CD8-positive, alpha-beta memory T cell (primary cell): ENCODE measurements at regions not wholly inside any gene's neighbourhood (a gene's known extent, or its start where the extent isn't known, plus 50 kb on each side); places are given as distances from the start of the nearest gene placed in this dataset.
"Not testable (repeated sequence)": the region's sequence is repeated elsewhere in the genome, so short reads cannot be mapped to it uniquely, and the experiment has no call there.

Experiments used
- CTCF ChIA-PET: fragments of 350-600 bp; sonication (Branson Sonifier 250); formaldehyde crosslinking; loops from one replicate; lab custom pipeline; 2021; ENCODE audit warnings: antibody characterized with exemption; lab: Charles Lee
- POLR2A ChIA-PET: fragments of 350-600 bp; sonication (Branson Sonifier 250); formaldehyde crosslinking; loops from one replicate; lab custom pipeline; 2021; ENCODE audit warnings: antibody characterized with exemption; lab: Charles Lee
- DNase-seq, 5 donors: peaks; one replicate each; pipeline versions ENCODE4 v3.0.0 to v3.0.0-alpha.2; 2020 to 2022; ENCODE audit warnings: mixed read lengths in 1 of 5
- H3K27ac ChIP-seq: one replicate; pipeline ENCODE4 v1.7.0; 2013; ENCODE audit warnings: low read depth, mild to moderate bottlenecking, low read length, moderate library complexity
- H3K27me3 ChIP-seq: 2 replicates; pipeline ENCODE4 v1.7.0; 2013; ENCODE audit warnings: low read length, mild to moderate bottlenecking; ENCODE audit not compliant: insufficient read depth, poor library complexity, severe bottlenecking
- H3K36me3 ChIP-seq: 2 replicates; pipeline ENCODE4 v1.7.0; 2013; ENCODE audit warnings: mild to moderate bottlenecking, low read length, moderate library complexity; ENCODE audit not compliant: insufficient read depth
- H3K4me1 ChIP-seq: 2 replicates; pipeline ENCODE4 v1.7.0; 2013; ENCODE audit warnings: mild to moderate bottlenecking, low read length, moderate library complexity; ENCODE audit not compliant: insufficient read depth
- H3K4me3 ChIP-seq: 2 replicates; pipeline ENCODE4 v1.7.0; 2013; ENCODE audit warnings: mild to moderate bottlenecking, low read length
- H3K9me3 ChIP-seq: 2 replicates; pipeline ENCODE4 v1.7.0; 2013; ENCODE audit warnings: mild to moderate bottlenecking, low read length
- H3K27ac Mint-ChIP-seq, 8 donors: one replicate each; pipeline ENCODE4 v1.8.0; 2020 to 2021; ENCODE audit warnings: mixed read lengths in 8 of 8, mild to moderate bottlenecking in 6 of 8, inconsistent platforms in 3 of 8, moderate library complexity in 3 of 8
- H3K27me3 Mint-ChIP-seq, 2 donors: one replicate each; pipeline ENCODE4 v1.8.0; 2020 to 2021; ENCODE audit warnings: mixed read lengths in 2 of 2, mild to moderate bottlenecking in 1 of 2, moderate library complexity in 1 of 2
- H3K36me3 Mint-ChIP-seq, 3 donors: one replicate each; pipeline ENCODE4 v1.8.0; 2020 to 2021; ENCODE audit warnings: mixed read lengths in 3 of 3, inconsistent platforms in 1 of 3, mild to moderate bottlenecking in 1 of 3
- H3K4me1 Mint-ChIP-seq, 3 donors: one replicate each; pipeline ENCODE4 v1.8.0; 2020 to 2021; ENCODE audit warnings: mixed read lengths in 3 of 3, inconsistent platforms in 1 of 3, mild to moderate bottlenecking in 1 of 3
- H3K4me3 Mint-ChIP-seq, 7 donors: one replicate each; pipeline ENCODE4 v1.8.0; 2020 to 2021; ENCODE audit warnings: mixed read lengths in 7 of 7, mild to moderate bottlenecking in 6 of 7, moderate library complexity in 4 of 7, inconsistent platforms in 2 of 7
- H3K9me3 Mint-ChIP-seq, 5 donors: one replicate each; pipeline ENCODE4 v1.8.0; 2020 to 2022; ENCODE audit warnings: mixed read lengths in 5 of 5, mild to moderate bottlenecking in 3 of 5, moderate library complexity in 2 of 5, inconsistent platforms in 1 of 5

- peak overlapping the region; percentile 13 to 79 (median 70) for H3K27ac Mint-ChIP-seq
- H3K27ac ChIP-seq, H3K27me3 ChIP-seq, H3K36me3 Mint-ChIP-seq, POLR2A ChIA-PET, DNase-seq, H3K9me3 ChIP-seq, H3K9me3 Mint-ChIP-seq, H3K36me3 ChIP-seq, CTCF ChIA-PET, H3K27me3 Mint-ChIP-seq, H3K4me3 ChIP-seq: not testable (repeated sequence)
- H3K4me1 Mint-ChIP-seq = peaks cover 24 to 33% (median 33%) of the 10 kb centered on the region in 3 donors
- peaks cover 14% of the 10 kb centered on the region for H3K4me1 ChIP-seq
- H3K4me3 Mint-ChIP-seq = peak overlapping the region; percentile 7 to 66 (median 29)
Observed at GRCh38 chr18:14606546-14606945, 63.1 kb upstream of the POTEC start.

DNA sequence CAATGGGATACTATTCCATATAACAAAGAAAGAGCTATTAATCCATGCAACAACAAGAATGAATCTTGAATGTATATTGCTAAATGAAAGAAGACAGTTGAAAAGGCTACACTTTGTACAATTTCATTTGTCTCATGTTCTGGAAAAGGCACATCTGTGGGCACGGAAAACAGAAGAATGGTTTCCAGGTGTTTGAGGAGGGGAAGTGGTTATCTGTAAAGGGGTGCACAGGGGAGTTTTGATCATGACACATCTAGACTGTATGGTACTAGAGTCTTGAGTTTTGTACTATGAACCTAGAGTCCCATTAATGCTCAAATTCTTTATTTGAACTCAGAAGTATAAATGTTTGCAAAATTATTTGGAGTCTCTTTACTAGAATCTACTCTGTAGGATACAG is 64.0 kb upstream of the POTEC start:
- H3K36me3 Mint-ChIP-seq, CTCF ChIA-PET, H3K9me3 ChIP-seq, H3K27me3 ChIP-seq, H3K27me3 Mint-ChIP-seq, H3K27ac ChIP-seq, H3K4me3 ChIP-seq, POLR2A ChIA-PET, DNase-seq, H3K36me3 ChIP-seq, H3K9me3 Mint-ChIP-seq: not testable (repeated sequence)
- peaks cover 27 to 37% (median 37%) of the 10 kb centered on the region in 3 donors for H3K4me1 Mint-ChIP-seq
- H3K4me1 ChIP-seq = peaks cover 14% of the 10 kb centered on the region
- peak overlapping the region in 3 of 7 donors; percentile 6 to 52 (median 29) for H3K4me3 Mint-ChIP-seq
- peak overlapping the region in 4 of 8 donors; percentile 4 to 62 (median 28) for H3K27ac Mint-ChIP-seq

DNA sequence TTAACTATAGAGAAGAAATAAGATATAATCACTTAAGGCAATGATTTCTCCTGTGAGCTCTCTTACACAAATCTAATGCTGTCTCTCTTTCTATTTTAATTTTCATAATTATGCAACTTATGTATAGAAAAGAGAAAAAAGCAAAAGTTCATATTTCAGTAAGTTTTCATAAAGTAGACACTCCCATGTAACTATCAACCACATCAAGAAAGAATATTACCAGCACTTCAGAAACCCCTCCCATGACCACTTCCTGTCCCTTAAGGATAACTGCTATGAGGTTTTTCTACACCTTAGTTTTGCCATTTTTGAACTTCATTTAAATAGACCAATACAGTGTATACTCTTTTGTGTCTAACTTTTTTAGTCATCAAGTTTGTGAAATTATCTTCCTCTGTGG is 69.0 kb upstream of the POTEC start:
- H3K27ac ChIP-seq, H3K4me3 ChIP-seq, POLR2A ChIA-PET, CTCF ChIA-PET, H3K27me3 ChIP-seq, H3K27me3 Mint-ChIP-seq, H3K9me3 ChIP-seq, H3K36me3 Mint-ChIP-seq, H3K9me3 Mint-ChIP-seq, H3K36me3 ChIP-seq: not testable (repeated sequence)
- peaks cover 10% of the 10 kb centered on the region for H3K4me1 ChIP-seq
- peak overlapping the region in 6 of 7 donors; percentile 37 to 87 (median 66) for H3K4me3 Mint-ChIP-seq
- peaks cover 18 to 30% (median 28%) of the 10 kb centered on the region in 3 donors for H3K4me1 Mint-ChIP-seq
- DNase-seq = peak in 2 of 5 donors; percentile 38 to 55
- H3K27ac Mint-ChIP-seq = peak overlapping the region in 7 of 8 donors; percentile 29 to 76 (median 60)

GRCh38 chr18:14614485-14614884 is 71.1 kb upstream of the POTEC start:
- POLR2A ChIA-PET, H3K4me3 Mint-ChIP-seq, H3K36me3 ChIP-seq: not testable (repeated sequence)

GRCh38 chr18:14627336-14627735 is 83.9 kb upstream of the POTEC start:
- H3K4me1 Mint-ChIP-seq, H3K36me3 ChIP-seq, DNase-seq, H3K27ac ChIP-seq, H3K36me3 Mint-ChIP-seq, H3K4me3 ChIP-seq, H3K9me3 Mint-ChIP-seq, H3K27me3 ChIP-seq, H3K27ac Mint-ChIP-seq, H3K9me3 ChIP-seq, POLR2A ChIA-PET, H3K4me3 Mint-ChIP-seq, H3K27me3 Mint-ChIP-seq, CTCF ChIA-PET, H3K4me1 ChIP-seq: not testable (repeated sequence)

More at GRCh38 chr18:14614485-14614884, 71.1 kb upstream of the POTEC start:
- DNase-seq, H3K9me3 ChIP-seq, H3K27ac ChIP-seq, H3K27me3 ChIP-seq, H3K27ac Mint-ChIP-seq, CTCF ChIA-PET, H3K27me3 Mint-ChIP-seq, H3K4me3 ChIP-seq: not testable (repeated sequence)
- Mint-ChIP-seq H3K9me3 (peaks cover 3 to 11% (median 8%) of the 10 kb centered on the region in 5 donors), H3K36me3 (peaks cover 1 to 17% (median 2%) of the 10 kb centered on the region in 3 donors), H3K4me1 (peaks cover 16 to 23% (median 21%) of the 10 kb centered on the region in 3 donors)
- peaks cover 10% of the 10 kb centered on the region for H3K4me1 ChIP-seq

DNA sequence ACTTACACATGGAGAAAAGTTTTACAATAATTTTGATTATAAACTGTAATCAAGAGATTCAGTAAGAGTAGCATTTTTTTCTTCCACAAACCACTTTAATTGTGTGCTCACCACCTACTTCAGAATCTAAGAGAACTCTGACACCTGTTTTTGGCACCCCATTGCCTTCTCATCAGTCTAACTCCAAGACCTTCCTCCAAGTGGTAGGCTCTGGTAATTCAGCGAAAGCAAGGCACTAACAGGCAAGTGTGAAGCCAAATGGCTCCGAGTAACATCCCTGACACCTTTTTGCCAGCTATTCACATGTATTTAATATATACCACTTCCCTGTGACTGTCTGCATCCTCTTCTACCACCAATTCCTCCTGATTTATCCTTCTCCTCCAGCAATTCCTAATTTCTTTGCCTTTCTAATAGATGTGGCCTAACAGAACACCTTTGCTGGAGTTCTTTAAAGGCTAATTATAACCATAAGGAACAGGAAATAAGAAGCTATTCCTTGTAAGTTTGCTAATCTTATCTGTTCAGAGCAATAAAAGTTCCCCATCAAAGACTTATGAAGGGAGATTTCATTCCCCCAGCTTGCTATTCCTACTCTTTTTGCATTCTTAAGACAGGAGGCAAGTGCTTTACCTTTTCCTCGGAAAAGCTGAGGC is 85.1 kb upstream of the POTEC start:
- H3K9me3 ChIP-seq, H3K4me3 ChIP-seq, H3K27me3 ChIP-seq, CTCF ChIA-PET, H3K27me3 Mint-ChIP-seq, H3K9me3 Mint-ChIP-seq, H3K4me3 Mint-ChIP-seq, POLR2A ChIA-PET, H3K4me1 ChIP-seq, H3K4me1 Mint-ChIP-seq, H3K36me3 Mint-ChIP-seq, H3K36me3 ChIP-seq, H3K27ac ChIP-seq, DNase-seq: not testable (repeated sequence)
- peak overlapping the region in 1 of 8 donors; percentile 32 for H3K27ac Mint-ChIP-seq

DNA sequence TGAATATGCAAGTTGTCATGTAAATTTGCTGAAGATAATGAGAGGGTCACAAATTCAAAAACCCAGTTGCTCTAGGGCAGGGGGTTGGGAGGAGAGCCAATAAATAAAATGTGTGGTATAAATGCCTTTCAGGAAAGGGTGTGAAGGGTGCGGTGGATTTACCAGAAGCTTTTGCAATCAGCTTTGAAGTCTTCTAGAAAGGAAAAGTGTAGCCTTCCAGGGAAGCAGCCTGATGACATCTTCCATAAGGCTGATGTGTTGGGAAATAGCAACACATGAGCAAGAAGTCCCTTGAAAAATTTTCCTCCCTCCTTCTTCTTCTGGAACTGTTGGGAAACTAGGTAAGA is 85.6 kb upstream of the POTEC start:
- POLR2A ChIA-PET, H3K27ac ChIP-seq, H3K4me3 ChIP-seq, H3K9me3 ChIP-seq, H3K27me3 ChIP-seq, CTCF ChIA-PET, H3K36me3 Mint-ChIP-seq, H3K36me3 ChIP-seq, H3K4me1 Mint-ChIP-seq, H3K27ac Mint-ChIP-seq, H3K27me3 Mint-ChIP-seq, H3K4me3 Mint-ChIP-seq, H3K9me3 Mint-ChIP-seq, H3K4me1 ChIP-seq, DNase-seq: not testable (repeated sequence)

DNA sequence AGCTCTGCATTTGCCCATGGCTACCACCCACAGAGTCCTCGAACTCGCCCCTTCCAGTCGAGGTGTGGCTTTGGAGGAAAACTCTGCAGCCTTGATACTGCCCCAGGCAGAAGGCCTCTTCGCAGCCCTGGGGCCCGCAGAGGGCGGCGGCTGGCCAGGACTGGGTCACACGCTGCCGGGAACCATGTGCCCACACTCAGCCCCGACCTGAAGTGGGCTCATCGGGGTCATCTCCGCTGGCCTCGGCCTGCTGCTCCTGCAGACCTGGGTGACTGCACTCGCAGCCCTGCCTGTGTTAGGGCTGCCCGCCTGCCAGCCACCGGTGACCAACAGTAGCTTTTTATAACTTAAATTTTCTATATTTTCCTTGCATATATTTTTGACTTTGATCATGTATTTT is 89.6 kb upstream of the POTEC start:
- H3K4me1 Mint-ChIP-seq, CTCF ChIA-PET, H3K27ac Mint-ChIP-seq, H3K27ac ChIP-seq, H3K4me1 ChIP-seq, DNase-seq, H3K36me3 Mint-ChIP-seq, POLR2A ChIA-PET, H3K9me3 ChIP-seq, H3K27me3 ChIP-seq, H3K27me3 Mint-ChIP-seq, H3K4me3 ChIP-seq, H3K36me3 ChIP-seq, H3K9me3 Mint-ChIP-seq, H3K4me3 Mint-ChIP-seq: not testable (repeated sequence)
